ENCODE measurements at regions not wholly inside any gene's neighbourhood (a gene's known extent, or its start where the extent isn't known, plus 50 kb on each side); places are given as distances from the start of the nearest gene placed in this dataset.

- DNase-seq: peak; percentile 21
These were observed 111.6 kb downstream of the SIPA1L2 start for GRCh38 chr1:232518349-232518748.

DNA sequence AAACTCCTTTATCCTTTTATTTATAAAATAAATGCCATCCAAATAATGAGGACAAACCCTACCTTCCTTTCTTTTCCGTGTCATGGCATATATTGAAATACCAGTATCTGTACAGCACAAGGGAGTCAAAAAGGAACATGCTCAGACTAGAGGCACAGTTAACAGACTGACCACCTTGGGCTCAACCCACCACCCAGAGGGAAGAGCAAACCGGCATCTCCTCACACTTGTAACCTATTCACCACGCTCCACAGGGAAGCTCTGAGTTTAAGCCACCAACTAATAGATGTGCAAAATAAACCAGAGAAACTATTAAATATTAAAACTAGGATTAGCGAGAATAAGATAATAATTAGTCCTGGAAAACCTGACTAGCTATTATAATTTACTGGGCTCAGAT lies 112.7 kb downstream of the SIPA1L2 start:
- DNase-seq: no peak

GRCh38 chr1:232515706-232516105 lies 114.2 kb downstream of the SIPA1L2 start:
- no peak for DNase-seq

GRCh38 chr1:232512712-232513111 lies 117.2 kb downstream of the SIPA1L2 start:
- DNase-seq: no peak

DNA sequence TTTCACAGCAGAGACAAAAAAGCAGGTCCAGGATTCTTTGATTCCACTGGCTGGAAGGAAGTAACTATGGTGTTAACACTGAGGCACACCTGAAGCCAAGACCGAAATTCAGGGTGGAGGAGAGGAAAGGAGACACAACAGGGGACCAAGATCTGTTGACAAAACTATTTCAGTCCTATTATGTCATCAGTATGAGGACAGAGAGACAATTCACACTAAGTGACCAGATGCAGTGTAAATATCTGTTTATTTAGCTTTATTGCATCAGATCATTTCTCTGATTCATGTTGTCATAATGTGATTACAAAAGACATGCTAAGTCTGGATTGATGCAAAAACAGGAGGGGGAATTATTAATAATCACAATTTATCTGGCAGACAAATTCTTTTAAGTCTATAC lies 118.8 kb downstream of the SIPA1L2 start:
- no peak for DNase-seq

- no peak for DNase-seq
These were observed 119.4 kb downstream of the SIPA1L2 start for GRCh38 chr1:232510367-232511110.

DNA sequence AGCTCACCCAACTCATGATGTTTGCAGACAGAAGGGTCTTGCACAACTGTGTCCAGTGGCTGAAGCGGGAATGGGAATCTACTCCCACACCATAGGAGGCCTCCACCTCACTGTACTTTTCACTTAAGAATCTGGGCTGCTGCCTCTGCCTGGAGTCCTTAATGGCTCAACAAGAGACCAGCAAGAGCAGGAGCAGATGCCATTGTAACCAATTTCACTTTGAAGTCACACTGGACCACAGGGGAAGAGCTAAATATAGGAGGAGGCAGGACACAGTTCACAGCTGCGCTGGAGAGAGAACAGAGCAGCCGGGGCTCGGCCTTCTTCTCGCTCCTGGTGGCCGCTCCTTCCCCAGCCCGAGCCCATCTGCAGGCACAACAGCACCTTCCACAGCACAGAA lies 120.4 kb downstream of the SIPA1L2 start:
- DNase-seq: no peak

DNA sequence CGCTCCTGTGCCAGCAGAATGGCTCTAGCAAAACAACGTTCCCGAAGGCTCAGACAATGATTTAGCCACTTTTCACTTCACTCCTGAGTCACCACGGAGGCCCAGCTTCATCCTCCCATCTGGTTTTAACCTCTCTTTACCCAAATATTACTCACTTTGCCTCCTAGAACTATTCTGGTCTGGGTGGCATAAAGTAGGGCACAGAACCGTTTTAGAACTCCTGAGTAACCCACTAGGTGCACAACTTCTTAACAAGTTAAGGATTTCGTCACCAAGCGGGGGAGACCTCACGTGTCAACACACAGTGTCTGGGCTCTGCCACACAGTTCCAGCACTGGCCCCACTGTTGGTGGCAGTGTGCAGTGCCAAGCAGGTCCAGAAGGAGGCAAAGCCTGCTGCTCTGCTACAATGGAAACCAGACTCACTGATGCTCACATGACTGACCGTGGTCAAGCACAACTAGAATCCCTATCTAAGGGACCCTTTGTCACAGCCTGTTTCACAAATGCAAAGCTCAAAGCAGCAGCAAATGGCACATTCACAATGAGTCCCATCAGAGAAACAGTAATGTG lies 121.7 kb downstream of the SIPA1L2 start:
- DNase-seq: no peak

DNA sequence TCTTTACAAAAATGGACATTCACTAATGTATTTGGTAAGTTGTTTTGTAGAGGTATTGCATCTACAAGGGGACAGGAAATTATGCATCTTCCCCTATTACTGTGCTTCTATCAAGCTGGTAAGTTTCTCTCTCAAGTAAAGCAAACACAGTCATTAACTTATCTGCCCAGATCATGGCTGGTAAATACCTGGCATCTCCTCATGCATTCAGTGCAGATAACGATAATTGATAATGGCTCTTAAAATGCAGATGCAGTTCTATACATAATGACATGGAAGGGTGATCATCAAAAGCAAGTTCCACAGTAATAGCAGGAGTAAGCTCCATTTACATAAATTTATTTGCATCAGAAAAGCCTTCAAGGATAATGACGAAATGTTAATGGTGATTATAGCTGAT lies 122.4 kb downstream of the SIPA1L2 start:
- no peak for DNase-seq

GRCh38 chr1:232505884-232506283 lies 124.0 kb downstream of the SIPA1L2 start:
- DNase-seq: peak; percentile 80

- DNase-seq: no peak
These were observed 125.3 kb downstream of the SIPA1L2 start for GRCh38 chr1:232504651-232505050.

DNA sequence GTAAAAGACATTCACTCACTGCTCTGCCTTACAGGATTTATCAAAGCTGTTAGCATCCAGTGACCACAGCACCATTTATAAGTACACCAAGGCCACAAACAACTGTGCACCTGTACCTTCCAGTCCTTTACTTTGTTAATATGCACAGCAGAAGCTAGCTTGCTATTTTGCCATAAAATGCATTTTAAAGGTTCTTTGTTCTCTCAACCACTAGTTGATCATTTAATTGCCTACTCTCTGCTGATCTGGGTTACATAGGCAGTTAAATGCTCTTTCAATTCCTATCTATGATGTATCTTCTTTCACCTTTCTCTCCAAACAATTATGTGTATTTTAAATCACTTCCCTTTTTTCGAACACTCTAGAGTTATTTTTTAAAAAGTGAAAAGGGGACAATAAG lies 126.4 kb downstream of the SIPA1L2 start:
- DNase-seq: no peak

GRCh38 chr1:232501854-232502253 lies 128.1 kb downstream of the SIPA1L2 start:
- no peak for DNase-seq

- DNase-seq: no peak
These were observed 130.7 kb downstream of the SIPA1L2 start for GRCh38 chr1:232499188-232499587.

- no peak for DNase-seq
These were observed 136.1 kb downstream of the SIPA1L2 start for GRCh38 chr1:232493869-232494268.

DNA sequence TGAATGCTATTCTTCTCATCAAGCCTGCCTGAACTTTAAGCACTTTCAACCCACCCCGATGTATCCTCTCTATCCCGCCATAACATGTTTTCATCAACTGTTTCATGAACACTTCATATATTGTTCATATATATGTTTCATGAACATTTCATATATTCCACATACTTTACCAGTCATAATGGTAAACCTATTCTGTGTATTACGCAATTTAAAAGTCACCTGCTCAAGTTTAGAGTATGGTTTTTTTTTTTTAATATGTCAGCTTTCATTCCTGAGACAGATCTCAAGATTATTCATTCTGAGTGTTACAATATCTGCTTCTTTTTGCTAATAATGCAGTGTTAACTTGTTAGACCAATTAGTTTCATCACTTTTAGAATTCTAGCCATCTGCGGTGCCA lies 140.7 kb downstream of the SIPA1L2 start:
- no peak for DNase-seq

DNA sequence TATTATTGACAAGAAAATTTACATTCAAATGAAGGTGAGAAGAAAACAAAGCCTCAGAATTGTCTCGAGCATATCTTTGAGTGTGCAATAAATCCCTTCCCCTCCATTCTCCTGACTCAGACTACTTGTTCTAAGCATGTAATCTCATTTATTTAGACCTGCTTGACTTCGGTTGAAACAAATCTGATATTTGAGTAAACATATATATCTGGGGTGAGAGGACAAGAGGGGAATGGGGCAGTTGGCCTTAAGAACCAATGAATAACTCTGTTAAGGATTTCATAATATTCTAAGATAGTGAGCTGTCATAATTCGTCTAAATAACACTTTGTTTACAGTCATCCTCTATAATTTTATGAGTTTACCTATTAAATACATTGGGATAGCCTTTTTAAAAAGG lies 142.7 kb downstream of the SIPA1L2 start:
- no peak for DNase-seq

DNA sequence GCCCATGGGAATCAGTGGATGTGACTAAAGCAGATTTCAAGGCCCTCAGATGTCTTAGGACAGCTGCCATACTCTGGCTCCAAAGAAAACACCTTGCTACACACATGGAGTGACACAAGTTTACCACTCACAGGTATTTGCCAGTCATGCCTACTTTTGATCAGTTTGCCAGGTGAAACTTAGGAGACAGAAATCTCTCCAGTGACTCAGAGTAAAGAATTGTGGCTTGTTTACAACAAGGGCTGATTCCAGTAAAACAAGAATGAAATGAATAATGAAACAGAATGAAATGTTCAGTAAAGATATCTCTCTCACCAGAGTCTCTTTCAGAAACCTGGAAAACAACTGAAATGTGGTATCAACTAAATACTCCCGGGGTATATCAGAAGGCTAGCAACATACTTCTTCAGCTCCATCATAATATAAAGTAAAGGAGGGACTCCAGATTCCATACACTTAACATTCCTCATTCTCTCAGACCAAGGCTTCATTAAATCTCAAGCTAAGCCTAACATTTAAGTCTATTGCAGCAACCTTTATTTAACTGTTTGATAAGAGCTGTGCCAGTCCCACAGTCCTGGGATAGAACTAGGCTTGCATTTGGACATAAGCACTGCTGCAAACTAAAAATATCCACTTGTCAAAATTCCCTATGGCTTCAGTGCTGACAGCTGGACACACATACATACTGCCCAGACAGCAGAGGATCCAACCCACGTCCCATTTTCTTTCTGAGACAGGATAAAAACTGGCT lies 143.3 kb downstream of the SIPA1L2 start:
- DNase-seq: no peak

- DNase-seq: no peak
These were observed 143.9 kb downstream of the SIPA1L2 start for GRCh38 chr1:232486006-232486405.

- DNase-seq: no peak
These were observed 145.1 kb downstream of the SIPA1L2 start for GRCh38 chr1:232484856-232485255.

DNA sequence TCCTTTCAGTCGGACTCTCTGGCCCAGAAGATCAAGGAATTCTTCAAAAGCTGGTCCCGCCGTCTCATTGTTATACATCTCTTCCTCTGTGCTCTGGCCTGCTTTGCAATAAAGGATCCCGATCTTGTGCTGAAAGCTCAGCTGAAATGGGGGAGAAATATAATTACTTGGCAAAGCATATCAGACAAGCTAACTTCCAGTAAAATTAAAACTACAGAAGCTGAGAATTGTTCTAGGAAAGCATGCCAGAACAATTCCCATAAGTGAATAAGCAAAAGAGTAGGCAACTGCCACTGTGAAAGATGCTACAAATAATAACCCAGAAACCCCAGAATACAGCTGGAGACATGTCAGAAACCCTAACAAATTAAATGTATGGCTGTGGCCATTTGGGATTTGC lies 146.1 kb downstream of the SIPA1L2 start:
- DNase-seq: no peak

DNA sequence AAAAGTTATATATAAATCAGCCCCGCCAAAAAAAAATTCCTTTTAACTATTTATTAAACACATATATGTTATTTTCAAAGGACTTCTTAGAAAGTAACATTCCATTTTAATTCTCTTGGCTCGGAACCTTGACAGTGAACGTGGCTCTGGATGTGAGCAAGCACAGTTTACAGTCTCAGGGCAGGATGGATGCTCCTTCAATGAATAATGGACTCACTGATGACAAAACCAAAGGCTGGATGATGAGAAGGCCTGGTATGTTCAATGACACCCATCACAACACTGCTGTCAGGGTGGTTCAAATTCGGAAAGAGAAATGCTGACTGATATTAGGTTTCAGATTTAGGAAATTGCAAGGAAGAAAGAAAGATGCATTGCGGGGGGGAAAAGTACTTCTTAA lies 148.8 kb downstream of the SIPA1L2 start:
- no peak for DNase-seq

DNA sequence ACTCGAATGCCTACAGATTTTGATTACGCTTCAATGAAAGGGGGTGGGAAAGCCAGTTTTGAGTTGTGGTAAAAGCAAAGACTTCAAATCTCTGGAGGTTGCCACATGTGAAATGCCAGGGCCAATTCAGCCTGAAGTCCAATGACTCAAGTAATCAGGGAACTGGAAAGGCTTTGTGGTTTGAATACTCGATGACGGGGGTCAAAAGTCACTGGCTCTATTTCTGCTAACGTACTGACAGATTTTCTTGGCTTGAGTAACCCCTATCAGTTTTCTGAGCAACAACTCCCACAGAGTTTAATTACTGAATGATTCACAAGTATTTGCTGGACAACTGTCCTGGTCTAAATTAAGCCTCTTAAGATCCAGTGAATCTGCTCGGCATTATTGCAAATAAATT lies 152.2 kb downstream of the SIPA1L2 start:
- no peak for DNase-seq

DNA sequence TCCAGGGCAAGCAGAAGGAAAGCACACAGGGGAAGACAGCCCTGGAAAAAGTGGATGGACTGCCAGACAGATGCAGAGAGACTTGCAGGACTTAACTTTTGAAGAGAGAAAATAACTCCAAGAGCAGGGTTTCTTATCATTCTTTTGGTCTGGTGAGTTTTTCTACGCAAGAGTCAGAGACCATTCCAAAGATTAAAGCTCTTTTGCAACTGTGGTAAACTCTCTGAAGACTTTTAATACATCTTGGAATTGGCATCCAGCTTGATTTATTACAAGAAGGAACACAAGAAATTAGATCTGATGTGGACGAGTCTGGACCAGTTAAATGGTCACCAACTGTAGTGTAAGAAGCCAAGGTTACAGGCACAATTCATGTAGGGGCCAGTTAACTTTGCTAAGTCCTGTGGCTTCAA lies 153.4 kb downstream of the SIPA1L2 start:
- DNase-seq: no peak

All from NCI-H2171 treated with DMSO at 0.1 percent for 48 hours (cell line).